ENCODE measurements at regions not wholly inside any gene's neighbourhood (a gene's known extent, or its start where the extent isn't known, plus 50 kb on each side); places are given as distances from the start of the nearest gene placed in this dataset.

- TF ChIP-seq CTCF (IDR thresholded peaks at IDR 0.05 in 2 of 3, conservative IDR thresholded peaks at IDR 0.05 in 1 of 3; ENCODE audit: borderline replicate concordance in 1 of 3, insufficient read depth in 1 of 3, low read depth in 2 of 3, low read length in 2 of 3) (no peak), POLR2AphosphoS5 (IDR thresholded peaks at IDR 0.05; ENCODE audit: low read depth, low read length) (no peak), ZBTB33 (IDR thresholded peaks at IDR 0.05; ENCODE audit: extremely low read depth, insufficient replicate concordance, low read length) (no peak), EZH2 (IDR thresholded peaks at IDR 0.05) (no peak)
Measured at GRCh38 chr15:91704343-91704742, 149.2 kb upstream of the SLCO3A1 start.

Measured in HCT116 (cell line).